ENCODE measurements at regions not wholly inside any gene's neighbourhood (a gene's known extent, or its start where the extent isn't known, plus 50 kb on each side); places are given as distances from the start of the nearest gene placed in this dataset.

GRCh38 chr1:5613900-5614299 is 378.3 kb downstream of the NPHP4 start:
- H3K9me2 ChIP-seq (replicated peaks; ENCODE audit: low read length), result no peaks in the 10 kb centered on the region
- TF ChIP-seq EZH2 (IDR thresholded peaks at IDR 0.05; ENCODE audit: low read length, unreplicated experiment) (no peak), EZH2phosphoT487 (IDR thresholded peaks at IDR 0.05; ENCODE audit: borderline replicate concordance, low read length) (no peak), CTCF (conservative IDR thresholded peaks at IDR 0.05; ENCODE audit: low read depth, low read length) (no peak)
- H3F3A ChIP-seq (ENCODE audit: low read length, unreplicated experiment), result no peaks in the 10 kb centered on the region
- no peaks in the 10 kb centered on the region for H3K9me3 ChIP-seq (ENCODE audit: low read length)
- no peak overlapping the region for H3K4me3 ChIP-seq (ENCODE audit: low read length)
- peaks cover 50% of the 10 kb centered on the region for H3K27me3 ChIP-seq (ENCODE audit: low read length)
- BruUV-seq (replicated peaks), result no TSS peak
- H3K4me2 ChIP-seq (ENCODE audit: low read length), result no peak overlapping the region
- H3K4me1 ChIP-seq (ENCODE audit: insufficient read depth, low read length), result no peaks in the 10 kb centered on the region
- H4K20me1 ChIP-seq (ENCODE audit: low read length), result no peaks in the 10 kb centered on the region
- intact Hi-C loops (cut with micrococcal nuclease), result no loop called here
- H3K9ac ChIP-seq (ENCODE audit: low read length), result no peak overlapping the region
- H3K27ac ChIP-seq (ENCODE audit: low read length), result no peak overlapping the region
- no peak for ATAC-seq
- DNase-seq, result no peak
- H3K36me3 ChIP-seq (ENCODE audit: low read depth, low read length), result no peaks in the 10 kb centered on the region
- ChIA-PET POLR2A (ENCODE audit: unreplicated experiment) (no interaction called here), CTCF (no interaction called here)
- H2AFZ ChIP-seq (ENCODE audit: low read length), result no peak overlapping the region
- no peaks in the 10 kb centered on the region for H3K79me2 ChIP-seq (ENCODE audit: low read length)

GRCh38 chr1:5611851-5612250 is 380.4 kb downstream of the NPHP4 start:
- no peak overlapping the region for H3K4me2 ChIP-seq (ENCODE audit: low read length)
- ATAC-seq (no peak), DNase-seq (peak; percentile 31)
- no peaks in the 10 kb centered on the region for H3K4me1 ChIP-seq (ENCODE audit: insufficient read depth, low read length)
- TF ChIP-seq EZH2phosphoT487 (IDR thresholded peaks at IDR 0.05; ENCODE audit: borderline replicate concordance, low read length) (no peak), EZH2 (IDR thresholded peaks at IDR 0.05; ENCODE audit: low read length, unreplicated experiment) (no peak), CTCF (conservative IDR thresholded peaks at IDR 0.05; ENCODE audit: low read depth, low read length) (no peak)
- no peak overlapping the region for H3K4me3 ChIP-seq (ENCODE audit: low read length)
- ChIA-PET CTCF (no interaction called here), POLR2A (ENCODE audit: unreplicated experiment) (no interaction called here)
- no peaks in the 10 kb centered on the region for H3K79me2 ChIP-seq (ENCODE audit: low read length)
- H3K9me2 ChIP-seq (replicated peaks; ENCODE audit: low read length), result no peaks in the 10 kb centered on the region
- no peaks in the 10 kb centered on the region for H3K36me3 ChIP-seq (ENCODE audit: low read depth, low read length)
- no peak overlapping the region for H3K9ac ChIP-seq (ENCODE audit: low read length)
- no peak overlapping the region for H2AFZ ChIP-seq (ENCODE audit: low read length)
- intact Hi-C loops (cut with micrococcal nuclease), result no loop called here
- H3K27me3 ChIP-seq (ENCODE audit: low read length), result peaks cover 30% of the 10 kb centered on the region
- H3K27ac ChIP-seq (ENCODE audit: low read length), result no peak overlapping the region
- BruUV-seq (replicated peaks), result no TSS peak
- H3F3A ChIP-seq (ENCODE audit: low read length, unreplicated experiment), result no peaks in the 10 kb centered on the region
- H4K20me1 ChIP-seq (ENCODE audit: low read length), result no peaks in the 10 kb centered on the region
- H3K9me3 ChIP-seq (ENCODE audit: low read length), result no peaks in the 10 kb centered on the region

GRCh38 chr1:5611431-5611830 is 380.8 kb downstream of the NPHP4 start:
- H3K27me3 ChIP-seq (ENCODE audit: low read length), result peaks cover 26% of the 10 kb centered on the region
- H4K20me1 ChIP-seq (ENCODE audit: low read length), result no peaks in the 10 kb centered on the region
- CTCF ChIA-PET, result no interaction called here
- no peak overlapping the region for H3K9ac ChIP-seq (ENCODE audit: low read length)
- DNase-seq (no peak), ATAC-seq (no peak)
- no peak overlapping the region for H3K27ac ChIP-seq (ENCODE audit: low read length)
- no peaks in the 10 kb centered on the region for H3K9me3 ChIP-seq (ENCODE audit: low read length)
- intact Hi-C loops (cut with micrococcal nuclease), result no loop called here
- BruUV-seq (replicated peaks), result no TSS peak
- no peaks in the 10 kb centered on the region for H3K36me3 ChIP-seq (ENCODE audit: low read depth, low read length)
- no peaks in the 10 kb centered on the region for H3K4me1 ChIP-seq (ENCODE audit: insufficient read depth, low read length)
- no peak overlapping the region for H3K4me2 ChIP-seq (ENCODE audit: low read length)
- POLR2A ChIA-PET (ENCODE audit: unreplicated experiment), result no interaction called here
- H2AFZ ChIP-seq (ENCODE audit: low read length), result no peak overlapping the region
- TF ChIP-seq EZH2 (IDR thresholded peaks at IDR 0.05; ENCODE audit: low read length, unreplicated experiment), result no peak
- TF ChIP-seq EZH2phosphoT487 (IDR thresholded peaks at IDR 0.05; ENCODE audit: borderline replicate concordance, low read length), result no peak
- TF ChIP-seq CTCF (conservative IDR thresholded peaks at IDR 0.05; ENCODE audit: low read depth, low read length), result no peak
- H3K4me3 ChIP-seq (ENCODE audit: low read length), result no peak overlapping the region
- H3K9me2 ChIP-seq (replicated peaks; ENCODE audit: low read length), result no peaks in the 10 kb centered on the region
- no peaks in the 10 kb centered on the region for H3K79me2 ChIP-seq (ENCODE audit: low read length)
- no peaks in the 10 kb centered on the region for H3F3A ChIP-seq (ENCODE audit: low read length, unreplicated experiment)
